CD14-positive monocyte (primary cell): ENCODE measurements at regions not wholly inside any gene's neighbourhood (a gene's known extent, or its start where the extent isn't known, plus 50 kb on each side); places are given as distances from the start of the nearest gene placed in this dataset.

Experiments
- DNase-seq, 3 donors: peaks; one replicate each; pipeline ENCODE4 v3.0.0-alpha.2; 2011 to 2022
- H2AFZ ChIP-seq: 2 replicates; pipeline ENCODE4 v1.6.0; 2012; ENCODE audit warnings: mild to moderate bottlenecking, low read depth, low read length, inconsistent platforms; ENCODE audit not compliant: insufficient read depth, poor library complexity, severe bottlenecking
- H3K27ac ChIP-seq, 2 donors: 1 replicate in 1 of 2; 2 replicates in 1 of 2; pipeline ENCODE4 v1.5.1; 2012 to 2013; ENCODE audit warnings: low read length in 2 of 2, control low read depth in 1 of 2, inconsistent platforms in 1 of 2, low read depth in 1 of 2, mild to moderate bottlenecking in 1 of 2
- H3K27me3 ChIP-seq, 2 donors: one replicate each; pipeline versions ENCODE4 v1.6.0 to v1.6.1; 2011 to 2013; ENCODE audit warnings: low read length in 2 of 2; ENCODE audit not compliant: control insufficient read depth in 2 of 2, insufficient read depth in 2 of 2
- H3K36me3 ChIP-seq, 2 donors: replicated peaks in 1 of 2; 1 replicate in 1 of 2; 2 replicates in 1 of 2; pipeline versions ENCODE4 v1.5.1 to v1.6.1; 2012 to 2013; ENCODE audit warnings: low read length in 2 of 2, control low read depth in 1 of 2, inconsistent platforms in 1 of 2, mild to moderate bottlenecking in 1 of 2; ENCODE audit not compliant: insufficient read depth in 2 of 2, control insufficient read depth in 1 of 2
- H3K4me1 ChIP-seq, 2 donors: 1 replicate in 1 of 2; 2 replicates in 1 of 2; pipeline versions ENCODE4 v1.5.1 to v1.6.1; 2012 to 2013; ENCODE audit warnings: low read length in 2 of 2, control low read depth in 1 of 2, inconsistent platforms in 1 of 2, mild to moderate bottlenecking in 1 of 2, moderate library complexity in 1 of 2; ENCODE audit not compliant: insufficient read depth in 2 of 2, control insufficient read depth in 1 of 2
- H3K4me2 ChIP-seq: replicated peaks from 2 replicates; pipeline ENCODE3; 2012; ENCODE audit warnings: low read length, moderate library complexity, mild to moderate bottlenecking; ENCODE audit not compliant: poor library complexity, severe bottlenecking; ENCODE audit errors: extremely low read depth
- H3K4me3 ChIP-seq, 3 experiments: fragments of 200-600 bp in 1 of 3; sonication (generic) in 1 of 3; replicated peaks in 1 of 3; 1 replicate in 2 of 3; 2 replicates in 1 of 3; pipeline ENCODE4 v1.5.1; 2011 to 2013; ENCODE audit warnings: low read length in 3 of 3, mild to moderate bottlenecking in 3 of 3, control low read depth in 2 of 3, low read depth in 2 of 3, inconsistent platforms in 1 of 3, moderate library complexity in 1 of 3
- H3K79me2 ChIP-seq: 2 replicates; pipeline ENCODE4 v1.6.0; 2012; ENCODE audit warnings: mild to moderate bottlenecking, control low read depth, inconsistent platforms, low read length, moderate library complexity; ENCODE audit not compliant: insufficient read depth
- H3K9ac ChIP-seq: 2 replicates; pipeline ENCODE4 v1.6.0; 2017; ENCODE audit warnings: low read length, mild to moderate bottlenecking; ENCODE audit not compliant: insufficient read depth, poor library complexity, severe bottlenecking
- H3K9me3 ChIP-seq, 2 donors: replicated peaks in 1 of 2; 1 replicate in 1 of 2; 2 replicates in 1 of 2; pipeline versions ENCODE4 v1.5.1 to v1.6.1; 2012 to 2013; ENCODE audit warnings: low read length in 2 of 2, control low read depth in 1 of 2; ENCODE audit not compliant: control insufficient read depth in 1 of 2, insufficient read depth in 1 of 2
- H4K20me1 ChIP-seq: 2 replicates; pipeline ENCODE4 v1.6.0; 2012; ENCODE audit warnings: mild to moderate bottlenecking, low read length, control low read depth, moderate library complexity; ENCODE audit not compliant: insufficient read depth
- H3K27ac Mint-ChIP-seq, 7 donors: one replicate each; pipeline ENCODE4 v1.8.0; 2020; ENCODE audit warnings: mild to moderate bottlenecking in 7 of 7, mixed read lengths in 7 of 7, moderate library complexity in 6 of 7, inconsistent platforms in 2 of 7
- H3K27me3 Mint-ChIP-seq, 3 donors: one replicate each; pipeline ENCODE4 v1.8.0; 2021 to 2022; ENCODE audit warnings: low read depth in 3 of 3, mild to moderate bottlenecking in 3 of 3, mixed read lengths in 3 of 3, moderate library complexity in 3 of 3, inconsistent platforms in 1 of 3
- H3K36me3 Mint-ChIP-seq, 2 donors: one replicate each; pipeline ENCODE4 v1.8.0; 2020; ENCODE audit warnings: mixed read lengths in 2 of 2, inconsistent platforms in 1 of 2, mild to moderate bottlenecking in 1 of 2
- H3K4me1 Mint-ChIP-seq: one replicate; pipeline ENCODE4 v1.8.0; 2020; ENCODE audit warnings: mild to moderate bottlenecking, mixed read lengths
- H3K4me3 Mint-ChIP-seq, 2 donors: one replicate each; pipeline ENCODE4 v1.8.0; 2020; ENCODE audit warnings: mild to moderate bottlenecking in 2 of 2, mixed read lengths in 2 of 2, moderate library complexity in 1 of 2
- H3K9me3 Mint-ChIP-seq, 7 donors: one replicate each; pipeline ENCODE4 v1.8.0; 2020 to 2022; ENCODE audit warnings: mixed read lengths in 7 of 7, mild to moderate bottlenecking in 6 of 7, moderate library complexity in 6 of 7, inconsistent platforms in 2 of 7
- WGBS: methylation state at CpG from one replicate; pipeline ENCODE4 v1.1.5; 2013; ENCODE audit warnings: missing lambda C conversion rate; ENCODE audit not compliant: insufficient coverage; 5-methylcytosine and 5-hydroxymethylcytosine counted together
- intact Hi-C, 2 donors: fragments of 100-400 bp; cut with micrococcal nuclease; formaldehyde crosslinking; loops; one replicate each; pipeline versions ENCODE4 v1.15.0 to v1.15.1; 2023
- TF ChIP-seq, protein P1 (sequence below): fragments of 200-600 bp; IDR thresholded peaks from one replicate; pipeline ENCODE4 v1.8.0; 2022; ENCODE audit warnings: antibody characterized with exemption, mild to moderate bottlenecking

DNA sequence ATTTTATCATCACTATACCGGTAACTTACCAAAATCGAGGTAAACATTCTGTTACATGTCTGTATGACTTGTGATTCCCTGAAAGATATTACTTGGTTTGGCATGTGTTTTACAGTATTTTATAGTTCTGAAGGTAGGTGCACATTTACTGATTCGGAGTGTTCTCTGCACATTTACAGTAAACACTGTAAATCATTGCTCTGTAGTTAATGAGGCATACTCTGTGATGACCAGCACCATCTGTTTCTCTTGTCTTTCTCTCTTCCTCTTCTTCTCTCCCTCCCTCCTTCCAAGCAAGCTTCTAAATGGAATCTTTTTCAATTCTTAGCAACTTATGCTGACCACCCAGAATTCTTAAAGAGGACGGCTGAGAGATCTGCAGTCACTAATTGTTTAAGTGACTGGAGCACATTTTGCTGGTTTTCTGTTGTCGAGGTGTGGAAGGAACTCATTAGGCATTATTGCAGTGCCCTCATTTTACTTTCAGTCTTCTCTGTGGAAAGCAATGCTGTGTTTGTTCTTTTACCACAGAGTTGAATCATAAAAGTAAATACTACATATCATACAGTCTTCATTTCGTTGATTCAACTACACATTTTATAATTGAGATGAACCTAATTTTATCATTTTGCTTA, 126.5 kb downstream of the UTRN start:
- Histone ChIP-seq H3K79me2 (peaks cover 91% of the 10 kb centered on the region), H3K4me2 (no peak overlapping the region), H3K9ac (no peak overlapping the region), H3K27ac (no peak overlapping the region), H2AFZ (no peak overlapping the region), H3K27me3 (no peaks in the 10 kb centered on the region), H3K36me3 (no peaks in the 10 kb centered on the region), H3K4me1 (no peaks in the 10 kb centered on the region), H4K20me1 (peaks cover 95% of the 10 kb centered on the region), H3K9me3 (no peaks in the 10 kb centered on the region), H3K4me3 (no peak overlapping the region)
- TF ChIP-seq, protein P1, sequence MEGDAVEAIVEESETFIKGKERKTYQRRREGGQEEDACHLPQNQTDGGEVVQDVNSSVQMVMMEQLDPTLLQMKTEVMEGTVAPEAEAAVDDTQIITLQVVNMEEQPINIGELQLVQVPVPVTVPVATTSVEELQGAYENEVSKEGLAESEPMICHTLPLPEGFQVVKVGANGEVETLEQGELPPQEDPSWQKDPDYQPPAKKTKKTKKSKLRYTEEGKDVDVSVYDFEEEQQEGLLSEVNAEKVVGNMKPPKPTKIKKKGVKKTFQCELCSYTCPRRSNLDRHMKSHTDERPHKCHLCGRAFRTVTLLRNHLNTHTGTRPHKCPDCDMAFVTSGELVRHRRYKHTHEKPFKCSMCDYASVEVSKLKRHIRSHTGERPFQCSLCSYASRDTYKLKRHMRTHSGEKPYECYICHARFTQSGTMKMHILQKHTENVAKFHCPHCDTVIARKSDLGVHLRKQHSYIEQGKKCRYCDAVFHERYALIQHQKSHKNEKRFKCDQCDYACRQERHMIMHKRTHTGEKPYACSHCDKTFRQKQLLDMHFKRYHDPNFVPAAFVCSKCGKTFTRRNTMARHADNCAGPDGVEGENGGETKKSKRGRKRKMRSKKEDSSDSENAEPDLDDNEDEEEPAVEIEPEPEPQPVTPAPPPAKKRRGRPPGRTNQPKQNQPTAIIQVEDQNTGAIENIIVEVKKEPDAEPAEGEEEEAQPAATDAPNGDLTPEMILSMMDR: no peak
- Mint-ChIP-seq H3K4me1 (peaks cover 11% of the 10 kb centered on the region), H3K9me3 (no peaks in the 10 kb centered on the region), H3K36me3 (peaks cover 10 to 12% of the 10 kb centered on the region in 2 donors), H3K4me3 (no peak overlapping the region), H3K27me3 (no peaks in the 10 kb centered on the region), H3K27ac (peak overlapping the region in 3 of 7 donors; percentile 21 to 24 (median 23))
- intact Hi-C loops: no loop called here
- no CpG with 5 or more reads among the region's 6 CpGs for WGBS
- no peak for DNase-seq

DNA sequence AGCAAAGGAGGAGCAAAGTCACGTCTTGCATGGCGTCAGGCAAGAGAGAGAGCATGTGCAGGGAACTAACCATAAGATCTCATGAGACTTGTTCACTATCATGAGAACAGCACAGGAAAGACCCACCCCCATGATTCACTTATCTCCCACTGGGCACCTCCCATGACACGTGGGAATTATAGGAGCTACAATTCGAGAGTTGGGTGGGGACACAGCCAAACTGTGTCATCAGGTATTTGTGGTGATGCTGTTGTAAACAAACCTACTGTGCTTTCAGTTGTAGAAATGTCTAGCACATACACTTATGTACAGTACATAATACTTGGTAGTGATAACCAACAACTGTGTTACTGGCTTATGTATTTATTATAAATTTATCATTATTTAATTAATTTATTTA, 128.3 kb downstream of the UTRN start:
- peaks cover 11% of the 10 kb centered on the region for H3K4me1 Mint-ChIP-seq
- no peak overlapping the region for H3K9ac ChIP-seq
- H3K9me3 ChIP-seq: no peaks in the 10 kb centered on the region
- intact Hi-C loops: no loop called here
- DNase-seq: no peak
- no peaks in the 10 kb centered on the region for H3K27me3 ChIP-seq
- 100% methylated on average over 2 of the region's 4 CpGs for WGBS
- H3K4me2 ChIP-seq: no peak overlapping the region
- peak overlapping the region in 1 of 7 donors; percentile 25 for H3K27ac Mint-ChIP-seq
- TF ChIP-seq, protein P1: no peak
- no peak overlapping the region for H3K4me3 ChIP-seq
- peaks cover 6 to 10% of the 10 kb centered on the region in 2 donors for H3K36me3 Mint-ChIP-seq
- no peaks in the 10 kb centered on the region for H3K4me1 ChIP-seq
- no peaks in the 10 kb centered on the region for H3K27me3 Mint-ChIP-seq
- no peak overlapping the region for H3K4me3 Mint-ChIP-seq
- H3K79me2 ChIP-seq: peaks cover 86% of the 10 kb centered on the region
- H3K27ac ChIP-seq: no peak overlapping the region
- H3K36me3 ChIP-seq: no peaks in the 10 kb centered on the region
- H3K9me3 Mint-ChIP-seq: no peaks in the 10 kb centered on the region
- no peak overlapping the region for H2AFZ ChIP-seq
- H4K20me1 ChIP-seq: peaks cover 91% of the 10 kb centered on the region
